HUDEP-2 (cell line): ENCODE measurements at regions not wholly inside any gene's neighbourhood (a gene's known extent, or its start where the extent isn't known, plus 50 kb on each side); places are given as distances from the start of the nearest gene placed in this dataset.

ENCODE experiments used
- DNase-seq, 76 experiments: peaks; one replicate each; lab custom pipeline; 2025; ENCODE audit not compliant: unreplicated experiment in 76 of 76; lab: John Stamatoyannopoulos, UW

- DNase-seq: peak in 2 of 76 experiments; percentile 6 to 7
Observed at GRCh38 chr3:56874269-56874668, 72.5 kb upstream of the ARHGEF3 start.

- no peak for DNase-seq
Observed at GRCh38 chr3:56870436-56870835, 68.7 kb upstream of the ARHGEF3 start.

GRCh38 chr3:56869157-56869889, 67.6 kb upstream of the ARHGEF3 start:
- no peak for DNase-seq

DNA sequence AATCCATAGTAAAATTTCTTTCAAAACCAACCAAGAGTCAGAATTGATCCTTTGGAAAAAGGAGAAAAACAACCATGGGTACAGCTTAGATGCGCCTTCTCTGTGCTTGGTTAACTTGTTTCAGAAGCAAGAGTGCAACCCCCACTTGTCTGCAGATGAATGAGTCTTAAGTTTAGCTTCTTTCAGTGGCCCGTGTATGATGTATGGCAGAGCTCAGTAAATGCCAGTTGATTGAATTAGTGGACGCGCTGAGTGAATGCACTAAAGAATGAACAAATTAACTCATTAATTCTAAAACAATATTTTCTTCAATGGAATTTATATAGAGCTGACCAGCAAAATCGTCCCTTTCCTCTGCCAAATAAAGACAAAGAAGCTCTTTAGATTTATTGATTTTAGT, 67.0 kb upstream of the ARHGEF3 start:
- DNase-seq: no peak

GRCh38 chr3:56867671-56868070, 65.9 kb upstream of the ARHGEF3 start:
- no peak for DNase-seq

GRCh38 chr3:56864918-56865524, 63.3 kb upstream of the ARHGEF3 start:
- no peak for DNase-seq

DNA sequence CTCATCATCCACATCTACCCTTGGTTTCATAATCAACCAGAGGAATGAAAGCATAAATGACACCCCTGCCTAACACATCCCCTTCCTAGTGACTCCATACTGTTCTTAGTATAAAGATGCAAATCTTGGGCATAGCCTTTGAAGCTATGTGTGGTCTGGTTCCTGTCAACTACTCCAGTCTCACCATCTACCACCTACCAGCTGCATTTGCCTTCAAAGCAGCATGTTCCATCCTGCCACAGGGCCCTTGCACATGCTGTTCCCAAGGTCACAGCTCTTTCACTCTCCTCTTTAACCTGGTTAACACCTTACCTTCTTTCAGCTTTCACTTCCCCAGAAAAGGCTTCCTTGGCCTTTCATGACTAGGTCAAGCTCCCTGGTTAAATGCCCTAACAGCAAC, 62.3 kb upstream of the ARHGEF3 start:
- DNase-seq: no peak

GRCh38 chr3:56862352-56863062, 60.8 kb upstream of the ARHGEF3 start:
- DNase-seq: no peak

- DNase-seq: no peak
Observed at GRCh38 chr3:56861511-56861910, 59.8 kb upstream of the ARHGEF3 start.

GRCh38 chr3:56860939-56861338, 59.2 kb upstream of the ARHGEF3 start:
- DNase-seq: no peak

GRCh38 chr3:56860351-56860750, 58.6 kb upstream of the ARHGEF3 start:
- DNase-seq: no peak

DNA sequence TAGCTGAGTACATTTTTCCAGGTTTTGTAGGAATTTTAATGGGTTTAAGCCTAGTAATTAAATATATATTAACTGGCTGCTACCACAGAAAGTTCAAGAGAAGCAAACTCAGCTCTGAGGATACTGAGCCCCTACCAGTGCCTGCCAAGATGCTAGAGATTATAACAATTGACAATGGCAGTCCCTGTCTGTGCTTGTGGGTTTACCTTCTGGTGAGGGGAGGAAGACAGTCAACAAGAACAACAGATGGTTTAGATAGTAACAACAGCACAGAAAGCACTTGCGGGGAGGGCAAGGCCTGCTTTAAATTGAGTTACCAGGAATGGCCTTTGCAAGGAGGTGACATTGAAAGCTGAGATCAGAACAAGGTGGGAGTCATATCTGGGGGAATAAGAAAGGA, 56.6 kb upstream of the ARHGEF3 start:
- DNase-seq: no peak

- no peak for DNase-seq
Observed at GRCh38 chr3:56857178-56857577, 55.4 kb upstream of the ARHGEF3 start.

DNA sequence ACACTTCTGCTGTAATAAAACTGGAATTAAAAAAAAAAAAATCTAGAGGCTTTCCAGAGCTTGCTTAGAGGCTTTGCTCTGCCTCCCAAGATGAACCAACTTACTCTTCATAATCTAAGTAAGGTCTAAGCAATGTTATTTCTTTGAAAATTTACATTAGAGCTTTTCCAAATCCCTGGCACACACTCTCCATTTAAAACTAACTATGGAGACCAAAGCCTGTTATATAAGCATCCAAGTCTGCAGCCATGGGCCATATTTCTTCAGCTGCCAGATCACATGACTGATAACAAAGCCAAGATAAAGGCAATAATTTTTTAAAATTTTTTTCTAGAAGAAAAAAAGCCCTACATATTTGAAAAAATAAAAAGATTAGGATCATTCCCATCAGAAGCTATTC, 55.0 kb upstream of the ARHGEF3 start:
- no peak for DNase-seq

GRCh38 chr3:56855856-56856512, 54.2 kb upstream of the ARHGEF3 start:
- DNase-seq: peak in 4 of 76 experiments; percentile 1 to 7 (median 6)

DNA sequence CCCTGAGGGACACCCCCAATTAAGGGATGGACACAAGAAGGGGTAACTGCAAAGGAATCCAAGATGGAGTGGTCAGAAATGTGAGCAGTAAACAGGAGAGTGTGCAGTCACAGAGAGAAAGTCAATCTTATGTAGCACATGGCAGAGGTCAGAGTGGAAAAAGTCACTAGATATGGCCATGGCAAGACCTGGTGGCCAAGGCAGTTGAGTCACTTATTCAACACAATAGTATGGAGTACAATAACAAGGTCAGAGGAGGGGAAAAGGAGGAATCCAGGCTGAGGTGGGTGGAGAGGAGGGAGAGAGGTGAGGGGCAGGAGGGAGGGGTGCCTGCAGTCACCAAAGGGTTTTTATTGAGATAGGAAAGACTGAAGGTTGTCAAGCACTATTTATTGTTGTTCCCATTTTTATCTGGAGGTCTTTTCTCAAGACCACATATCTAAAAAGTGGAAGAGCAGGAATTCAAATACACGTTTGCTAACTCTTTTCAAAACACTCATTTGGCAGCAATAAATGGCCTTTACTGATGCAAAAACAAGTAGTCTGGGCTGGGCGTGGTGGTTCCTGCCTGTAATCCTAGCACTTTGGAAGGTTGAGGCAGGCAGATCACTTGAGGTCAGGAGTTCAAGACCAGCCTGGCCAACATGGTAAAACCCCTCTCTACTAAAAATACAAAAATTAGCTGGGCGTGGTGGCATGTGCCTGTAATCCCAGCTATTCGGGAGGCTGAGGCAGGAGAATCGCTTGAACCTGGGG, 53.3 kb upstream of the ARHGEF3 start:
- DNase-seq: no peak

DNA sequence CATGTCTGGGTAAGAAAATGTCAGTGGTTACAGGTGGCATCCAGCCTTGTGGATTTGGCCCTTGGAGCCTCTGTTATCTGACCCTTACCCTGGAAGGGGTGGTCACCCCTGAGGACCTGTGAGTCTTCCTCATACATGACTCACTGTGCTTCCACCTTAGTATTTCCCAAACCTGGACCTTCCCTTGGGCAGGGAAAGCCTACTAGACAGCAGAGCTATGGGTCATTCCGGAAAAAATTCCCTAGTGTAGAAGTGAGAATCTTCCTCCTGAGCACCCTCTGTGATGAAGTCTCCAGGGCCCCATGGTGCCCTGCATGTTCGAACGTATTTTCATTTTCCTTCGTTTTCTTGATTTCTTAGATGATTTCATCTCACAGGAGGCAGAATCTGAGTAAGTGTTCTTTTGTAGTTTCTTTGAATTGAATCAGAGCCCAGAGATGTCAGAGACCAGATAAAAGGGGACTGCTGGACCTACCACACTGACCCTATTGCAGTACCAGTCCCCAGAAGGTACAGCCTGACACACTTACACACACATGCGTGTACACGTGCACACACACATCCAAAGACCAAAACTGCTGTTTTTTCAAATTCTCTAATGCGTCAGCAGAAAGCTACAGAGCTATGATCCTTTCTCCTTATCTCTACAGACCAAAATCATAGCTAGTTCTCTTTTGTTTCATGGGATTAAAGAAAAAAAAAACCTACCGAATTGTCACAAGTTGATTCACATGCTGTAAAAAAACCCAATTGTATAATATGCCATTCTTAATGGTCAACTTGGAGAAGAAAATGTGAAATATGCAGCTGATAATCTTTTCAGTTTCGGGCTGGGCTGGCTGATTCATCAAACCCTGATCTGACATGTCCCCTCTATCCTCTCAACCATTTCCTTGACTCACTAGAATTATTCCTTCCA, 50.5 kb upstream of the ARHGEF3 start:
- no peak for DNase-seq
